Ovary (tissue), 3 donors: ENCODE measurements at regions not wholly inside any gene's neighbourhood (a gene's known extent, or its start where the extent isn't known, plus 50 kb on each side); places are given as distances from the start of the nearest gene placed in this dataset.

ENCODE experiments used
- EP300 ChIP-seq: sonication (generic); formaldehyde crosslinking; IDR thresholded peaks from one replicate; pipeline ENCODE4 v1.6.1; 2017; ENCODE audit warnings: antibody characterized with exemption
- POLR2A ChIP-seq: fragments of 450-650 bp; IDR thresholded peaks from one replicate; pipeline ENCODE4 v1.6.1; 2017; ENCODE audit warnings: antibody characterized with exemption, mild to moderate bottlenecking, moderate library complexity
- TF ChIP-seq, protein P1 (sequence below), 3 donors: fragments of 450-650 bp in 2 of 3; fragments of 200-600 bp in 1 of 3; IDR thresholded peaks; one replicate each; pipeline versions ENCODE4 v1.5.1 to v1.8.0; 2016 to 2022; ENCODE audit warnings: antibody characterized with exemption in 3 of 3, mild to moderate bottlenecking in 1 of 3
- donor health status: DM: no; HTN: no; CAD: no.

DNA sequence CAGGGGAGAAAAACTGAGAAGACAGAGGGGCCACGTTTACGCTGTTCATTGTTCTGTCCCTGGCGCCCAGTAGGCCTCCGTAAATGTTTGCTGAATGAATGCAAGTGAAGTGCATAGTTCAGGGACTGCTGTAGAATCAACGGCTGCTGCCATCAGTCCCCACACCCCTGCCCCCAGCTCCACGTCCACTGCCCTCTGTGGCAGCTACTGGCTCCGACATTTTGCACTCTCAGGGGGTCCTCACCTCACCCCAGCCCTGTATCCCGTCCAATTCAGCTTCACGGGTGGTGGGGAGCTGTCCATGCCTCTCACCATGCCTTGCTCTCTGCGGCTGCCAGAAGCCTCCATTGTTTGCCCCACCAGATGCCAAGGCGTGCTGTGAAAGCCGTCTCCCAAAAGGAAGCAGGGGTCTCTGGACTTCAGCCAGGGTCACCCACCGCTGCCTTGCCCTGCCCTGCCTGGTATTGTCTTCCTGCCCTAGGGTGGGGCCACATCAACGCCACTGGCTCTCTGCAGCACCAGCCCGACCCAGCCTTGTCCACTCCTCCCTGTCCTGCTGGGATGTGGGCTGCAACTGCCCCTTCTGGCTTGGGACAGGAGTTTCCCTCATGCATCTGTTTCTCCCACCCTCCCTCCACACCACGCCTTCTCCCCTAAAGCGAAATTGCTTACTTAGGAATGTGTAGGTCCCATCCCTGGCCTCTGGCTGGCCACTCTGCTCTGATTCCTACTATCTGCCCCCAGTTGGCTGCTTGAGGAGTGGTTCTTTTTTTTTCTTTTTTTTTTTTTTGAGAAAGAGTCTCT is 86.0 kb downstream of the RHOB start:
- TF ChIP-seq, protein P1, sequence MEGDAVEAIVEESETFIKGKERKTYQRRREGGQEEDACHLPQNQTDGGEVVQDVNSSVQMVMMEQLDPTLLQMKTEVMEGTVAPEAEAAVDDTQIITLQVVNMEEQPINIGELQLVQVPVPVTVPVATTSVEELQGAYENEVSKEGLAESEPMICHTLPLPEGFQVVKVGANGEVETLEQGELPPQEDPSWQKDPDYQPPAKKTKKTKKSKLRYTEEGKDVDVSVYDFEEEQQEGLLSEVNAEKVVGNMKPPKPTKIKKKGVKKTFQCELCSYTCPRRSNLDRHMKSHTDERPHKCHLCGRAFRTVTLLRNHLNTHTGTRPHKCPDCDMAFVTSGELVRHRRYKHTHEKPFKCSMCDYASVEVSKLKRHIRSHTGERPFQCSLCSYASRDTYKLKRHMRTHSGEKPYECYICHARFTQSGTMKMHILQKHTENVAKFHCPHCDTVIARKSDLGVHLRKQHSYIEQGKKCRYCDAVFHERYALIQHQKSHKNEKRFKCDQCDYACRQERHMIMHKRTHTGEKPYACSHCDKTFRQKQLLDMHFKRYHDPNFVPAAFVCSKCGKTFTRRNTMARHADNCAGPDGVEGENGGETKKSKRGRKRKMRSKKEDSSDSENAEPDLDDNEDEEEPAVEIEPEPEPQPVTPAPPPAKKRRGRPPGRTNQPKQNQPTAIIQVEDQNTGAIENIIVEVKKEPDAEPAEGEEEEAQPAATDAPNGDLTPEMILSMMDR (IDR thresholded peaks at IDR 0.05): no peak
- TF ChIP-seq POLR2A: no peak
- TF ChIP-seq EP300: no peak
